HUES48 (cell line): ENCODE measurements at regions not wholly inside any gene's neighbourhood (a gene's known extent, or its start where the extent isn't known, plus 50 kb on each side); places are given as distances from the start of the nearest gene placed in this dataset.
"Not testable (repeated sequence)": the region's sequence is repeated elsewhere in the genome, so short reads cannot be mapped to it uniquely, and the experiment has no call there.

Experiments used
- H3K27ac ChIP-seq: one replicate; pipeline ENCODE4 v1.7.0; 2013; ENCODE audit warnings: low read depth, low read length, inconsistent platforms
- H3K27me3 ChIP-seq: 2 replicates; pipeline ENCODE4 v1.6.1; 2013; ENCODE audit warnings: mild to moderate bottlenecking, low read length; ENCODE audit not compliant: control insufficient read depth, insufficient read depth
- H3K36me3 ChIP-seq: 2 replicates; pipeline ENCODE4 v1.6.1; 2013; ENCODE audit warnings: low read length; ENCODE audit not compliant: control insufficient read depth, insufficient read depth
- H3K4me1 ChIP-seq: 2 replicates; pipeline ENCODE4 v1.6.1; 2013; ENCODE audit warnings: mild to moderate bottlenecking, low read length; ENCODE audit not compliant: control insufficient read depth, insufficient read depth
- H3K4me3 ChIP-seq: 2 replicates; pipeline ENCODE4 v1.5.1; 2013; ENCODE audit warnings: mild to moderate bottlenecking, low read depth, low read length
- H3K9ac ChIP-seq: 2 replicates; pipeline ENCODE4 v1.6.1; 2013; ENCODE audit warnings: mild to moderate bottlenecking, low read depth, low read length, moderate library complexity
- H3K9me3 ChIP-seq: 2 replicates; pipeline ENCODE4 v1.6.1; 2013; ENCODE audit warnings: low read length; ENCODE audit not compliant: control insufficient read depth, insufficient read depth

DNA sequence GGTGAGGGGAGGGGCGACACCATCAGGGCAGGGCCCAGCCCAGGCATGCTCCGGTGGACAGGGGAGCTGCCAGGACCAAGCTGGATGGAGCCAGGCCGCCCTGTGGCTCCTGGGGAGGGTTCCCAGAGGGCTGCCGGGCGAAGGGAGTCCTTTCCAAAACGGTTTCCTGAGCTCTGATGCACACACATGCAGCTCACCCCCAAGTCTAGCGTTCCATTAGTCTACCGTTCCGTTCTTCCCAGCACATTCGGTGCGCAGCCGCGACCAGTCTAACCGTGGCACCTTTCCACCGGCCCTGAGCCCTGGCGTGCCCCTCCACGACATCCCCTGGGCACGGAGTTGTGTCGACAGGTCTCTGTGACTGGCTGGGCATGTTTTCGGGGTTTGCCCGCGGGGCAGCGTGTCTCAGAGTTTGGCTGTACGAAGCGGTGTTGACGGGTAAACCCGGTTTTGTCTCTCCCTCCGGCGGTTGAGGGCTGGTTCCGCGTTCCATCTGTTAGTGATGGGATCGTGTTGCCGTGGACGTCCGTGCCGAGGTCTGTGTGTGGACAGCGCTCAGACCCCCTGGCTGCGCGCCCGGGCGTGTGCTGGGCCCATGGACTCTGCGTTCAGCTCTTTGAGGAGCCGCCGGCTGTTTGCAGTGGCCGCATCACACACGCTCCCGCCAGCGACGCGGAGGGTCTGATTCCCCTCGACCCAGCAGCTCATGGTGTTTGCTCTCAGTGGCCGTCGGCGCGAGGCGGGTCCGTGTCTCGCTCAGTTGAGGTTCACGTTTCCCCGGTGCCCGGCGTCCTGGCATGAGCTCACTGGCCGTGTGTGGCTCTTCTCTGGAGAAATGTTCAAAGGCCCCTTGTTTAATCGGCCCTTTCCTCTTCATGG lies 121.2 kb downstream of the IGLL1 start:
- Histone ChIP-seq H3K27ac (no peak overlapping the region), H3K27me3 (no peaks in the 10 kb centered on the region), H3K9ac (no peak overlapping the region), H3K9me3 (no peaks in the 10 kb centered on the region), H3K36me3 (no peaks in the 10 kb centered on the region), H3K4me1 (no peaks in the 10 kb centered on the region), H3K4me3 (no peak overlapping the region)

DNA sequence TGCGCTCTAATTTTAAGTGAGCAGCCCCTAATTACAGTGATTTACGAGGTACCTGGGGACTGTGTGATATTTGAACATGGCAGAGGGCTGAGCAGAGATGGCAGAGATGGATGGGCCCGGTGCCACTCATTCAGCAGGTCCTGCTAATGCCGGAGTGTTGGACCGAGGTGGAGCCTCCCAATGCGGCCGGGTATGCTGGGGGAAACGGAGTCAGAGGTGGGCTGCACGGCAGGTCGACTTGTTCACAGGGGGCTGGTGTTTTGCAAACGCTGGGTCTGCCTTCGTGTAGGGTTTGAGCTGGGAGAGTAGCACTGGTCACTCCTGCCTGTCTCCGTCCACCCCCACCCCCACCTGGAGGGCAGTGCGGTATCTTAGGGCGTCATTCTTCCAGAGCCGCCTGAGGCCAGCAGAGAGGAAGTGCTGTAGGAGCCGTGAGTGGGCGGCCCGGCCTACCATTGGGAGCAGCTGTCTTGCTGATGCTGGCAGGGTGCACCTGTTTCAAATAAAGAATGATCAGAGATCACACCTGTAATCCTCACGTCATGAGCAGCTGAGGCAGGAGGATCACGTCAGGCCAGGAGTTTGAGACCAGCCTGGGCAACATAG lies 122.6 kb downstream of the IGLL1 start:
- H3K27ac ChIP-seq, result no peak overlapping the region

DNA sequence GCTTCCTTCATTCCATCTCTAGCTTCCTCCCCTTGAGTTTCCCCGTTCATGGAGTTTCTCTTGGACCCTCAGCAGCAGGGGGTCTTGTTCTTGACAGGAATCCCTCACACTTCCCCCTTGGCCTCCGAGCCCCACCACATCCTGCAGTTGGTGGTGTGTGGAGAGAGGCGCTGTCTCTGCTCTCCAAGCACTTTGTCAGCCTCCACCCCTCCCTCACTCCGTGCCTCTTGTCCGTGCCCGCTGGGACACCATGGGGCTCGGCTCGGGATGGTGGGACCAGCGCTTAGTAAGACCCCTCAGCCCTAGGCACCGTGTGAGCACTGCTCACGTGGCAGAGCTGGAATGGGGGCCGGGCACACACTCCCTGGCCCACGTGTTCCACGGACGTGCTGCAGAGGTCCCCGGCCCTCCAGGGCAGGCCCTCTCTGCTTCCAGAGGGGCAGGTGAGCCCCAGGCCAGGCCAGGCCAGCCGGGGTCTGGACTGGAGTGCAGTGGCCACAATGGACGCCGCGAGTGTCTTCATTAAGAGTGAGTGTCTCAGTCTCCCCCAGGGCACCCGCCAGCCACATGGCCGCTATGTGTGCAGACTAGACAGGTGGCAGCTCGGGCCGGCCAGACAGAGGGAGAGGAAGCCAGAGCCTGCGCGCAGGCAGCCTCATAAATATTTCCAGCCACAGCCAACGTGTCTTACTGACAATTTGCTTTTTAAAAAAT lies 123.3 kb downstream of the IGLL1 start:
- H3K36me3 ChIP-seq, H3K9ac ChIP-seq, H3K27ac ChIP-seq, H3K4me1 ChIP-seq, H3K9me3 ChIP-seq, H3K27me3 ChIP-seq, H3K4me3 ChIP-seq: not testable (repeated sequence)

More for the DNA sequence above, 122.6 kb downstream of the IGLL1 start:
- no peaks in the 10 kb centered on the region for H3K36me3 ChIP-seq
- H3K9ac ChIP-seq, result no peak overlapping the region
- no peak overlapping the region for H3K4me3 ChIP-seq
- no peaks in the 10 kb centered on the region for H3K9me3 ChIP-seq
- no peaks in the 10 kb centered on the region for H3K27me3 ChIP-seq
- H3K4me1 ChIP-seq, result no peaks in the 10 kb centered on the region

DNA sequence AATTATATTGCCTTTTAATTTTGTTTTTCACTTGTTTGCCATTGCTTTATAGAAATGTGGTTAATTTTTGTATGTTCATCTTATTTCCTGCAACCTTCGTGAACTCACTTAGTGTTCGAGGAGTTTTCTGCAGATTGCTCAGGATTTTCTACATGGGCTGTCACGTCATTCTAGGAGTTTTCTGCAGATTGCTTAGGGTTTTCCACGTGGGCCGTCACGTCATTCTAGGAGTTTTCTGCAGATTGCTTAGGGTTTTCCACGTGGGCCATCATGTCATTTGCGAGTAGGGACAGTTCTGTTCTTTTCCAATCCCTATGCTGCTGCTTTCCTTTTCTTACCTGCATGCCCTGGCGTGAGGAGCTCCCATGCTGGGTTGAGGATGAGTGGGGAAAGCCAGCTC lies 125.7 kb downstream of the IGLL1 start:
- not testable (repeated sequence) for H3K9ac ChIP-seq, H3K27me3 ChIP-seq, H3K4me3 ChIP-seq, H3K36me3 ChIP-seq, H3K9me3 ChIP-seq, H3K4me1 ChIP-seq, H3K27ac ChIP-seq

DNA sequence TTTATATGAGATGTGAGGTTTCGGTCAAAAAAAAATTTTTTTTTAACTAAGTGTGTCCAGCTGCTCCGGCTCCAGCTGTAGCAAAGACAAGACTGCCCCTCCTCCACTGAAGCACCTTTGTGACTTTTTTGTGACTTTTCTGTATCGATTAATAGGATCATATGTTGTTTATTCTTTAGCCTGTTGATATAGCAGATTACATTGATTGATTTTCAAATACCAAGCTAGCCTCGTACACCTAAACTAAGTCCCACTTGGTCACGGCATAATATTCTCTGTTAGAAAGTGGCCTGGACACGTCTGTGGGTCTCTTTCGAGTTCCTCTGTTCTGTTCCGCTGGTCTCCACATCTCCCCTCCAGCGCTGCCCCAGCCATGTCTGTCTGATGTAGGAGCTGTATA lies 126.8 kb downstream of the IGLL1 start:
- Histone ChIP-seq H3K9me3 (no peaks in the 10 kb centered on the region), H3K4me1 (no peaks in the 10 kb centered on the region), H3K36me3 (no peaks in the 10 kb centered on the region), H3K9ac (no peak overlapping the region), H3K27ac (no peak overlapping the region), H3K4me3 (no peak overlapping the region), H3K27me3 (no peaks in the 10 kb centered on the region)

DNA sequence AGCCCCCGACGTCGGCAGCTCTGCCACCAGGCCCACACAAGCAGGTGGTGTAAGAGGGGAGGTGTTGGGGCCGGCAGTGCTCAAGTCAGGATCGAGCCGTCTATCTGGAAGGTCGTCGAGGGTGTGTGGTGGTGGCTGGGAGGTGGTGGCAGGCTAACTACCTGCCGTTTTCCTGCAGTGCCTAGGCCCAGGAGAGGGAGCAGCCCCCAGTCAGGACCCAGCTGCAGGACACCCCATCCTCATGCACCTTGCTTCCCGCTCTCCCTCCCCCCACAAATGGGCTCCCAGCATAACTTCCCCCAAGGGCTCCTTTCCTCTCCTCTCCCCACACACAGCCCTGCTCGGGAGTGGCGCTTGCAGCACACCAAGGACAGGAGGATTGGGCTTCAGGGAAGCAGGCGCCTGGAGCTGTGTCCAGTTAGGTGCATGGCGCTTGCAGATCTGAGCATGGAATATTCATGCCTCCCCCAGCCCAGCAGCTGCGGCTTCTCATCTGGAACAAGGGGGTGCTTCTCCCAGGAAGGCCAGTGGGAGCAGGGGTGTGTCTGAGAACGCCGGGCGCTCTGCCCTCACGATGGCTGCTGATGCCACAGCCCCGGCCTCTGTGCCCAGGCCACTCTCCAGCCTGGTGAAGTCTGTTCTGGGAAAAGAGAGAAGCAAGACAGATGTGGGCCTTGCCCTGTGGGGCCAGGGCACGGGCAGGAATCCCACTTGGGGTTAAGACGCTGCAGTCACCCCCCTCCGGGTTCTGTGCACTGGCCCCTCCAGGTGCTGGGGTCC lies 127.7 kb downstream of the IGLL1 start:
- H3K27me3 ChIP-seq, result no peaks in the 10 kb centered on the region
- H3K9me3 ChIP-seq, result no peaks in the 10 kb centered on the region
- H3K9ac ChIP-seq, result no peak overlapping the region
- H3K36me3 ChIP-seq, result no peaks in the 10 kb centered on the region
- H3K4me3 ChIP-seq, result no peak overlapping the region
- H3K27ac ChIP-seq, result no peak overlapping the region
- no peaks in the 10 kb centered on the region for H3K4me1 ChIP-seq

DNA sequence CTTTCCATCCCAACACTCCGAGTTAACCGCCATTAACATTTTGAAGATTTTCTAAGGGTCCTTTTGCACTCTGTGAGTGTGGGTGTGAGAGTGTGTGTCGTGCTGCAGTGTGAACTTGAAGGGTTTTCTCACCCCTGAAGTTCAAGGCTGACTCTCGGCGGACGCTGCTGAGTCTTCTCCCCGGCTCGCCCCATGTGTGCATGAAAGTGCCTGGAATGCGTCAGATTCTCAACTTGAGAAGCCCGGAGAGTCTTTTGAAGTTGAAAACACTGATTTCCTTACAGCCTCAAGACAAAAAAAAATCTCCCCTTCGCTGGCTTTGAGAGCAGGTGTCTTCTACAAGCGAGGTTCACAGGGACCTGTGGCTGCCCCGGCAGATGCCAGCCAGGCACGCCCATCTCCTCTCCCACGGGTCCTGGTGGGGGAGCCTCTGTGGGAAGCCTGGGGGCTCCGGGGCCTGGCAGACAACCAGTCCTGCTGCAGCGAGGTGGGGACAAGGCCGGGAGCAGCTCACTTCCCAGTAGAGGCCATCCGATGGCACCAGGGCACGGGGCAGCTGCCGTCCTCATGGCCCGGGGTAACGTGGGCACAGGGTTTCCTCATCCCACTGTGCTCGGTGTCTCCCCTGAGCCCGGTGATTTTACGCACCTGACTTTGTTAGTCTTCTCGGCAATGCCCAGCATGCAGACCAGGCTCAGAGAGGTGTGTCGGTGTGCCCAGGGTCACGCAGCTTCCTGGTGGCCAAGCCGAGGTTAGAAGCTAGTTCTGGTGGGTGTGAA lies 128.4 kb downstream of the IGLL1 start:
- not testable (repeated sequence) for H3K4me3 ChIP-seq, H3K4me1 ChIP-seq, H3K27me3 ChIP-seq, H3K9me3 ChIP-seq, H3K36me3 ChIP-seq, H3K27ac ChIP-seq, H3K9ac ChIP-seq

DNA sequence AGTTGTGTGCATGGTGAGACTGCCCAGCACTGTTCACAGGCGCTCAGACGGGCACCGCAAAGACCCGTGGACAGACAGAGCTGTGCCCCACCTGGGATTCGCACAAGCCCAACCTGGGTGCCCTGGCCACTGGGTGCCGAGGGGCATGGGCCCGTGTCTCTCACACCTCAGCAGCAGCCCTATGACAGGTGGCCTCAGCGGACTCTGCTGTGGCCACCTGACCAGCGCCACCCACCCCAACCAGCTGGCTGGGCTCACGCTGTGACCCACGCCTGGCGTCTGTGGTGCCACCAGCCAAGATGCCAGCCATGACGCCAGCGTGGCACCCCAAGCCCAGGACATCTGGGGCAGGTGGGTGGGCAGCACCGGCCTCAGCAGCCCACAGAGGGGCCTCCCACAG lies 129.3 kb downstream of the IGLL1 start:
- H3K4me1 ChIP-seq, H3K27me3 ChIP-seq, H3K27ac ChIP-seq, H3K9ac ChIP-seq, H3K4me3 ChIP-seq, H3K9me3 ChIP-seq, H3K36me3 ChIP-seq: not testable (repeated sequence)

DNA sequence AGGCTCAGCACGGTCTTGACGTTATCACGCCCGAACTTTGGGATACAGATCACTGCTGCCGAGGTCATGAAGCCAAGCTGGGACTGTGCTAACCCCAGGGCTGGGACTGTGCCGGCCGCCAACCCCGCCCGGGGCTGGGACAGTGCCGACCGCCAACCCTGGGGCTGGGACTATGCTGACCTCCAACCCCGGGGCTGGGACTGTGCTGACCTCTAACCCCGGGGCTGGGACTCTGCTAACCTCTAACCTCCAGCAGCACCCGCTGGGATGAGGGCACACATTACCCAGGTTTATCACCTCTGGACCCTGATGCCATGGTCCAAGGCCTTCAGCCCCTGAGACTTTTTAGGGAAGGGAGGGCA lies 129.7 kb downstream of the IGLL1 start:
- no peaks in the 10 kb centered on the region; the same call in 1 of the 2 replicates for H3K9me3 ChIP-seq
- no peaks in the 10 kb centered on the region for H3K36me3 ChIP-seq
- no peaks in the 10 kb centered on the region for H3K4me1 ChIP-seq
- H3K27me3 ChIP-seq, result no peaks in the 10 kb centered on the region
- no peak overlapping the region for H3K9ac ChIP-seq
- H3K27ac ChIP-seq, result no peak overlapping the region
- no peak overlapping the region for H3K4me3 ChIP-seq

DNA sequence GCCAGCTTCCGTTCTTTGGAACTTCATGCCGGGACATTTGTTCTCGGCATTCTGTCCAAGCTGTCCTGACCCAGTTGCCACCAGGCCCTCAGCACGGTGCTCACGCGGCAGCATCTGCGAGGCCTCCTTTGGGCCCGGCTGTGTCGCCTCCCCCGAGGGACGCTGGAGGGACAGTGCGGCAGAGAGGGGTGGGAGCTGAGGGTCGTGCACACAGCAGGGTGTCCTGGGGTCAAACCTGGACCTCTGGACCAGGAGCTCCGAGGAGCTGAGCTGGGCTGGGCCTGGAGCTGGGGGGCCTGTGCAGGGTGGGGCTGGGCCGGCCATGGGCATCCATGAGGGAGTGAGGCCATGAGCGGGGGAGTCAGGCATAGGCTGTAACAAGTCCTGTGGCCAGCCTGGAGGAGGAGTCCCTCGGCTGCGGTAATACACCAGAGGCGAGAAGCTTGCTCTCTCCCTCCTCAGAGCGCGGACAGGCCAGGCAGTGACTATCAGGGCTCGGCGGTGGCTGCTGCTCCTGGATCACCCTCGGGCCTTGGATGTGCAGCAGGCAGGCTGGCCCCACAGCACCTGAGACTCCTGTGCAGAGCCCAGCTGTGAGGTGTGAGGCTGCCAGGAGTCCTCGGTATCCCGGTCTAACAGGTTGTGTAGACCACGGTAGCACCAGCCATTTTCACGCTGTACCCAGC lies 130.2 kb downstream of the IGLL1 start:
- not testable (repeated sequence) for H3K9ac ChIP-seq, H3K27me3 ChIP-seq, H3K9me3 ChIP-seq, H3K4me3 ChIP-seq, H3K27ac ChIP-seq, H3K4me1 ChIP-seq, H3K36me3 ChIP-seq
